ENCODE measurements at regions not wholly inside any gene's neighbourhood (a gene's known extent, or its start where the extent isn't known, plus 50 kb on each side); places are given as distances from the start of the nearest gene placed in this dataset.
"Not testable (repeated sequence)": the region's sequence is repeated elsewhere in the genome, so short reads cannot be mapped to it uniquely, and the experiment has no call there.

DNA sequence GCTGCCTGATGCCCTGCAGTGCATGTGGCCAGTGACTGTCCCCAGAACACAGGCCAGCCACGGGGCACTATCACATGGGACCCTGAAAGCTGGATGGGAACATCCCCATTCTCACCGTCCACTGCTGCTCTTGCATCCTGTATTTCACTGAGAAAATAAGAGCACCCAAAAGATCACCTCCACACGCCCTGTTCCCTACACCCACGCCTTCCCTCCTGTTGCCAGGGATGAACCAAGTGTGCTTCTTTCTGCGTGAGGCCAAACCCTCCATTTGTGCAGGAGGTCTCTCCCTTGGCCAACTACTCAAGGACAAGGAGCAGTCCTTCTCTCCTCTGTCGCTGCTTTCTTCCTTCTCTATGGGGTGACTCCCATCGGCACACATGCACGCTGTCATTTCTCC is 118.3 kb downstream of the LRRC37A3 start:
- not testable (repeated sequence) for H3K4me3 Mint-ChIP-seq; H3K4me1 Mint-ChIP-seq; H3K27ac Mint-ChIP-seq; H3K9me3 Mint-ChIP-seq; ATAC-seq (ENCODE audit: low read depth); H3K27me3 Mint-ChIP-seq; DNase-seq (ENCODE audit: low spot score in 2 of 2)
- peaks cover 22% of the 10 kb centered on the region for H3K36me3 Mint-ChIP-seq

DNA sequence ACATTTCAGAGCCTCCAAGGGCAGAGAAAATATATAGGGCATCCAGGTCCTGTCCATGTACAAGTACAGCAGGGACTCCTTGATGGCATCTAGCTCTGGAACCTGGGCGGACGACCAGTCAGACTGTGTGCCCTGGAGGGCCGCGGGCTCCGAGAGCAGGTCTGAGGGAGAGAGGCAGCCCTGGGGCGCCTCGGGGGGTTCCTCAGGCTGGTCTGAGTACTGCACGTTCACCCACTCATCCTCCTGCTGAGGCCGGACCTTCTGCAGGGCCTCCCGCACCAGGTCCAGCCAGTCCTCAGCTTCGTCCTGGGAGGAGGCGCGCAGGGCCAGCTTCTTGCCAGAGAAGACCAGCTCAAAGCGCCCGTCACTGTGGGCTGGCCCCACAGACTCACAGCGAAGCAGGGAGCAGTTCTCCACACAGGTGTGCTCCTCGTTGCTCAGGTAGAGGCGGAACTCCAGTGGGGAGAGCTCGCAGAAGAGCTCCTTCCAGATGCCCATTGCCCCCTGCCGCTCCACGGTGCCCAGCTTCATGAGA is 118.8 kb downstream of the LRRC37A3 start:
- H3K4me3 Mint-ChIP-seq, H3K9me3 Mint-ChIP-seq: not testable (repeated sequence)

DNA sequence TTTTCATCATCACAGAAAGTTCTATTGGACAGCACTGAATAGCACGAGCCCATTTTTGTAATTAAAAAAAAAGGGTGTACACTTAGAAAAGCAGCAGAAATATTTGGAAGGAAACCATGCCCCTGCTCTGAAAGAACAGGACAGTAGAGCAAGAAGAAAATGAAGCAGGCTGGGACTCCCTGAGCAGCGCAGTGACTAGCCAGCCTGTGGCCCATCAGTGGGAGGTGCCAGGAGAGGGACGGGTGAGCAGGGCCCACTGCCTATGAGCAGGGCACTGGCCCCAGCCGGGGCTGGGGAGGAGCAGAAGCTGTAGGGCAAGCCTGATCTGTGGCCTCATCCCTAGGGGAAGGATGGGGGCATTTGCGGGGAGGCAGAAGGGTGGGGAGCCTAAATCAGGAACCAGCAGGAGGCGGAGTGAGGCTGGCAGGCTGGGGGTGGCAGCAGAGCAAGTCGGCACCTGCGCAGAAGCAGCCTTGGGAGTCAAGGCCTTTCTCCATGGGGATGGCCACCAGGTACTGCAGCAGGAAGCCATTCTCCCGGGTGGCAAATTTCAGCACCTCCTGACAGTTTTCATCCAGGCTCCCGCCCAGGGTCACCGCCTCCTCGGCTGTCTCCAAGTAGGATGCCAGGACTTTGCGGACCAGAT is 119.6 kb downstream of the LRRC37A3 start:
- H3K27me3 Mint-ChIP-seq; H3K27ac Mint-ChIP-seq; H3K9me3 Mint-ChIP-seq; H3K4me3 Mint-ChIP-seq; H3K4me1 Mint-ChIP-seq; ATAC-seq (ENCODE audit: low read depth); DNase-seq (ENCODE audit: low spot score in 2 of 2): not testable (repeated sequence)
- H3K36me3 Mint-ChIP-seq = peaks cover 21% of the 10 kb centered on the region

More for the DNA sequence above, 118.8 kb downstream of the LRRC37A3 start:
- ATAC-seq (ENCODE audit: low read depth); H3K27ac Mint-ChIP-seq; H3K4me1 Mint-ChIP-seq; H3K27me3 Mint-ChIP-seq; DNase-seq (ENCODE audit: low spot score in 2 of 2): not testable (repeated sequence)
- H3K36me3 Mint-ChIP-seq = peaks cover 21% of the 10 kb centered on the region

GRCh38 chr17:64798961-64799360 is 120.3 kb downstream of the LRRC37A3 start:
- peak; percentile 46 for ATAC-seq (ENCODE audit: low read depth)
- H3K4me3 Mint-ChIP-seq; H3K27me3 Mint-ChIP-seq; H3K27ac Mint-ChIP-seq; H3K4me1 Mint-ChIP-seq; DNase-seq (ENCODE audit: low spot score in 2 of 2); H3K9me3 Mint-ChIP-seq: not testable (repeated sequence)
- peaks cover 21% of the 10 kb centered on the region for H3K36me3 Mint-ChIP-seq

DNA sequence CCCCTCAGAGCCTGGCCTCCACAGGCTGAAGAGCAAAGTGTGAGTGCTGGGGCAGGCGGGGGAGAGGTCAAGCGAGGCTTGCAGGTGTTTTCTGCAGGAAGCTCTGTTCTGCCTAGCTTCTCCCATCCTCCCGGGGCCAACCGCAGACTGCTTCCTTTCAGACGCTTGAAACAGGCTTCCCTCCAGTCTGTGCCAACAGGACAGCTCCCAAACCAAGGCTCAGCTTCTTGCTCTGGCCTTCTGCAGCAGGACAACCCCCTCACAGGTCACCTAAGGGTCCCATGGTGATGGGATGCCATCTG is 120.8 kb downstream of the LRRC37A3 start:
- not testable (repeated sequence) for H3K9me3 Mint-ChIP-seq; H3K27me3 Mint-ChIP-seq; DNase-seq (ENCODE audit: low spot score in 2 of 2); H3K4me3 Mint-ChIP-seq; H3K4me1 Mint-ChIP-seq; H3K27ac Mint-ChIP-seq
- peak; percentile 53 for ATAC-seq (ENCODE audit: low read depth)
- H3K36me3 Mint-ChIP-seq = peaks cover 21% of the 10 kb centered on the region

DNA sequence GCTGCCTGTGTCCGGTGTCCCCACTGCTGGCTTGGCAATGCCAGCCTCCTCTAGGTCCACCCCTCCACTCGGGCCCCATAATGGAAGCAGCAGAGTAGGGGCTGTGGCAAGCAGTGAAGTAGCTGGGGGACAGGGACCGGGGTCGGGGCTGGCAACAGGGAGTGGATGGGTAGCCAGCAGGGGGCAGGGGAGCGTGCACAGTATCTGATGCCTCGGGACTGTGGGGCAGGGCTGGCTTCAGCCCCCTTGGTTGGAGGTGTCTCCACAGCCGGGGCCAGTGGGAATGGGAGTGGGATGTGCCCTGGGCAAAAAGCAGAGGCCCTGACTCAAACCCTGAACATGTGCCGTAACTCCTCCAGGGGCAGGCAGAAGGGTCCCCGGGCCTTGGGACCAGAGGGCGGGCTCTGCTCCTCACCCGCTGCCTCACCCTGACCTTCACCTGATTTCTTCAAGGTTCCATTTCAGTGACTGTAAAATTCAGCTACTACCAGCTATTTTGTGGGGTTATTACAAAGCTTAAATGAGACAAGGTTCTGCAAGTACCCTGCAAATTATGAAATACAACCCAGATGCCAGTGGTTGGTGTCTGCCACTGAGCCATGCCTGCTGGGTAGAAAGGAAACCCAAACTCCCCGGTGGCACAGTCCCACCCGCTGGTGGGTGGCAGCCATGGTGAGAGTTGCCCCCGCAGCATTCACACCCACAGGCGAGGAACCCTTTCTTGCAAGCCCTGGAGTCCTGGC is 121.4 kb downstream of the LRRC37A3 start:
- not testable (repeated sequence) for H3K4me3 Mint-ChIP-seq; H3K27ac Mint-ChIP-seq; H3K27me3 Mint-ChIP-seq; H3K4me1 Mint-ChIP-seq; H3K9me3 Mint-ChIP-seq; DNase-seq (ENCODE audit: low spot score in 2 of 2)
- peaks cover 19% of the 10 kb centered on the region for H3K36me3 Mint-ChIP-seq
- ATAC-seq (ENCODE audit: low read depth) = peak; percentile 58

DNA sequence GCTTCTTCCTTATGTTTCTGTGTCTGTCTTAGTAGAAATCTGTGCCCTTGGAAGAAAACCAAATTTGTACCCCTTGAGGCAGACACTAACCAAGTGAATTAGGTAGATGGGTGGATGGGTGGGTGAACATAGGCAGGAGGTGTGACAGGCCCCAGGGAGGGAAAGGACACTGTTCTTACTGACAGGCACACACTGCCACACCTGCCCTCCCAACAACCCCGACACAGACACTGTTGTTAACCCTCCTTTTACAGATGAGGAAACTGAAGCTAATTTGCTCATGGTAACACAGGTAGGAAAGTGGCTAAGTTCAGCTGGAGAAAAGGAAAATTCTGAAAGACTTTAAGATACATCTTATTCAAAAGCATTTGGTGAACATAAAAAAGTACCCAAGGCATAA is 123.9 kb downstream of the LRRC37A3 start:
- H3K36me3 Mint-ChIP-seq = peaks cover 14% of the 10 kb centered on the region
- H3K9me3 Mint-ChIP-seq; H3K4me3 Mint-ChIP-seq; ATAC-seq (ENCODE audit: low read depth); DNase-seq (ENCODE audit: low spot score in 2 of 2); H3K27me3 Mint-ChIP-seq; H3K4me1 Mint-ChIP-seq; H3K27ac Mint-ChIP-seq: not testable (repeated sequence)

DNA sequence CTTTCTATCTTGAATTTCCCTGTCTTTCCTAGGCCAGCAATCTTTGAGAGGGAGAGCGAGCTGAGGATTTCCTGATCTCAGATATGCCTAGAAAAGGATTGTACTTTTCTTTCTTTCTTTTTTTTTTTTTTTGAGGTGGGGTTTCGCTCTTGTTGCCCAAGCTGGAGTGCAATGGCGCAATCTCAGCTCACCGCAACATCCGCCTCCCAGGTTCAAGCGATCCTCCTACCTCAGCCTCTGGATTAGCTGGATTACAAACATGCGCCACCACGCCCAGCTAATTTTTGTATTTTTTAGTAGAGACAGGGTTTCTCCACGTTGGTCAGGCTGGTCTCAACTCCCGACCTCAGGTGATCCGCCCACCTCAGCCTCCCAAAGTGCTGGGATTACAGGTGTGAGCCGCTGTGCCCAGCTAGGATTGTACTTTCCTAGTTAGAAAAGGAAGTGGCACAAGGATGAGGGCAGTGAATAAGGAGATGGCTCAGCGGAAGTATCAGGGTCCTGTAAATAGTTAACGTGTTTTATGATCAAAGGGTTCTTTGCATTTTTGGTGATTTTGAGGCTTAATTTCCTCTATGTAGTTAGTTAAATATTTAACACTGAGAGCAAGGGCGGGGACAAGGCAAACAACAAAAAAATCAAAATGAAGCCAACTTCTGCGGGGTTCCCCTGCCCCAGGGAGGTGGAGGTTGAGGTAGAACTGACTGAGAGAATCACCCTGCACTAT is 124.6 kb downstream of the LRRC37A3 start:
- not testable (repeated sequence) for H3K4me1 Mint-ChIP-seq; H3K4me3 Mint-ChIP-seq; DNase-seq (ENCODE audit: low spot score in 2 of 2); H3K27me3 Mint-ChIP-seq; H3K9me3 Mint-ChIP-seq; ATAC-seq (ENCODE audit: low read depth); H3K27ac Mint-ChIP-seq
- H3K36me3 Mint-ChIP-seq = peaks cover 14% of the 10 kb centered on the region

DNA sequence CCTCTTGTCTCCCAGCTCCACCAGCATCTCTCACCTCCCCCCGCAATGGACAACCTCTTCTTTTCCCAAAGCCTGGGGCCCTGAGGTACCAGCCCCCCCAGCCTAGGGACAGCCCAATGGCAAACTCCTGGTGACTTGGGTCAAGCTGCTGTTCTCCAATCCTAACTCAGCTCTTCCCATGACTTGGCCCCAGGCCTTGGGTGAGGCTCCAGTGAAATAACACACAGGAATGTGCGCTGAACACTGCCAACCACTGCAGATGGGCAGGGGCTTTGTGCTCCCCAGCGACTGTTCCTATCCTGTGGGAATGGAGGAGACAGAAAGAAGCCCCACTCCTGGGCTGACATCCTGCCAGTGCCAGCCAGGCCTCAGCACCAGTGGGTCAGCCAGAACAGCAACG is 125.2 kb downstream of the LRRC37A3 start:
- ATAC-seq (ENCODE audit: low read depth); H3K27ac Mint-ChIP-seq; H3K27me3 Mint-ChIP-seq; DNase-seq (ENCODE audit: low spot score in 2 of 2); H3K4me3 Mint-ChIP-seq; H3K4me1 Mint-ChIP-seq; H3K9me3 Mint-ChIP-seq: not testable (repeated sequence)
- H3K36me3 Mint-ChIP-seq = peaks cover 14% of the 10 kb centered on the region

- not testable (repeated sequence) for DNase-seq (ENCODE audit: low spot score in 2 of 2); H3K4me1 Mint-ChIP-seq; H3K9me3 Mint-ChIP-seq; ATAC-seq (ENCODE audit: low read depth); H3K4me3 Mint-ChIP-seq; H3K27me3 Mint-ChIP-seq; H3K27ac Mint-ChIP-seq
- H3K36me3 Mint-ChIP-seq = peaks cover 14% of the 10 kb centered on the region
Measured at GRCh38 chr17:64792793-64793575, 126.3 kb downstream of the LRRC37A3 start.

GRCh38 chr17:64792276-64792675 is 127.0 kb downstream of the LRRC37A3 start:
- H3K4me1 Mint-ChIP-seq; DNase-seq (ENCODE audit: low spot score in 2 of 2); H3K4me3 Mint-ChIP-seq: not testable (repeated sequence)

GRCh38 chr17:64791691-64792090 is 127.6 kb downstream of the LRRC37A3 start:
- H3K36me3 Mint-ChIP-seq = peaks cover 11% of the 10 kb centered on the region
- not testable (repeated sequence) for H3K27ac Mint-ChIP-seq; DNase-seq (ENCODE audit: low spot score in 2 of 2); H3K4me3 Mint-ChIP-seq; ATAC-seq (ENCODE audit: low read depth); H3K27me3 Mint-ChIP-seq; H3K4me1 Mint-ChIP-seq; H3K9me3 Mint-ChIP-seq

More at GRCh38 chr17:64792276-64792675, 127.0 kb downstream of the LRRC37A3 start:
- H3K9me3 Mint-ChIP-seq; H3K27me3 Mint-ChIP-seq; ATAC-seq (ENCODE audit: low read depth); H3K27ac Mint-ChIP-seq: not testable (repeated sequence)
- H3K36me3 Mint-ChIP-seq = peaks cover 14% of the 10 kb centered on the region

- H3K27me3 Mint-ChIP-seq; H3K4me1 Mint-ChIP-seq; H3K4me3 Mint-ChIP-seq; DNase-seq (ENCODE audit: low spot score in 2 of 2); H3K9me3 Mint-ChIP-seq; ATAC-seq (ENCODE audit: low read depth); H3K27ac Mint-ChIP-seq: not testable (repeated sequence)
- H3K36me3 Mint-ChIP-seq = peaks cover 10% of the 10 kb centered on the region
Measured at GRCh38 chr17:64791226-64791625, 128.1 kb downstream of the LRRC37A3 start.

- not testable (repeated sequence) for H3K4me1 Mint-ChIP-seq; H3K27ac Mint-ChIP-seq; H3K36me3 Mint-ChIP-seq; ATAC-seq (ENCODE audit: low read depth); DNase-seq (ENCODE audit: low spot score in 2 of 2); H3K4me3 Mint-ChIP-seq; H3K27me3 Mint-ChIP-seq; H3K9me3 Mint-ChIP-seq
Measured at GRCh38 chr17:64790690-64791089, 128.6 kb upstream of the SMURF2 start.

Measured in memory B cell (primary cell).